ENCODE measurements at regions not wholly inside any gene's neighbourhood (a gene's known extent, or its start where the extent isn't known, plus 50 kb on each side); places are given as distances from the start of the nearest gene placed in this dataset.

- no peak for DNase-seq (ENCODE audit: low spot score)
Observed at GRCh38 chr6:155523821-155524651, 68.4 kb upstream of the NOX3 start.

- DNase-seq (ENCODE audit: low spot score), result no peak
Observed at GRCh38 chr6:155521719-155522118, 66.1 kb upstream of the NOX3 start.

GRCh38 chr6:155520078-155520477 lies 64.4 kb upstream of the NOX3 start:
- no peak for DNase-seq (ENCODE audit: low spot score)

GRCh38 chr6:155519176-155519738 lies 63.6 kb upstream of the NOX3 start:
- no peak for DNase-seq (ENCODE audit: low spot score)

GRCh38 chr6:155517294-155517693 lies 61.7 kb upstream of the NOX3 start:
- DNase-seq (ENCODE audit: low spot score), result no peak

- no peak for DNase-seq (ENCODE audit: low spot score)
Observed at GRCh38 chr6:155510879-155511278, 55.2 kb upstream of the NOX3 start.

GRCh38 chr6:155509743-155510475 lies 54.3 kb upstream of the NOX3 start:
- no peak for DNase-seq (ENCODE audit: low spot score)

- DNase-seq (ENCODE audit: low spot score), result no peak
Observed at GRCh38 chr6:155505608-155505989, 50.0 kb upstream of the NOX3 start.
